Glutamatergic neuron (in vitro differentiated cells): ENCODE measurements at regions not wholly inside any gene's neighbourhood (a gene's known extent, or its start where the extent isn't known, plus 50 kb on each side); places are given as distances from the start of the nearest gene placed in this dataset.
A peak's percentile ranks its signal among the peaks of the same experiment; 100 is the strongest.

Experiments
- DNase-seq: peaks from one replicate; pipeline ENCODE4 v3.0.0; 2022
- H3K27ac Mint-ChIP-seq: one replicate; pipeline ENCODE4 v1.8.0; 2020; ENCODE audit warnings: mild to moderate bottlenecking, mixed read lengths, inconsistent platforms; ENCODE audit not compliant: unreplicated experiment
- H3K27me3 Mint-ChIP-seq: one replicate; pipeline ENCODE4 v1.8.0; 2020; ENCODE audit warnings: mild to moderate bottlenecking, moderate library complexity, mixed read lengths, inconsistent platforms; ENCODE audit not compliant: unreplicated experiment
- H3K36me3 Mint-ChIP-seq: one replicate; pipeline ENCODE4 v1.8.0; 2020; ENCODE audit warnings: mild to moderate bottlenecking, mixed read lengths, inconsistent platforms; ENCODE audit not compliant: unreplicated experiment
- H3K4me1 Mint-ChIP-seq: one replicate; pipeline ENCODE4 v1.8.0; 2020; ENCODE audit warnings: mild to moderate bottlenecking, low read depth, mixed read lengths, inconsistent platforms; ENCODE audit not compliant: unreplicated experiment
- H3K4me3 Mint-ChIP-seq: one replicate; pipeline ENCODE4 v1.8.0; 2020; ENCODE audit warnings: mild to moderate bottlenecking, mixed read lengths, inconsistent platforms; ENCODE audit not compliant: unreplicated experiment
- H3K9me3 Mint-ChIP-seq: one replicate; pipeline ENCODE4 v1.8.0; 2020; ENCODE audit warnings: mild to moderate bottlenecking, moderate library complexity, mixed read lengths, inconsistent platforms; ENCODE audit not compliant: unreplicated experiment
- TF ChIP-seq, protein P1 (sequence below): fragments of 200-600 bp; sonication (generic); IDR thresholded peaks from one replicate; pipeline ENCODE4 v1.5.0; 2021; ENCODE audit not compliant: partially characterized antibody, unreplicated experiment

DNA sequence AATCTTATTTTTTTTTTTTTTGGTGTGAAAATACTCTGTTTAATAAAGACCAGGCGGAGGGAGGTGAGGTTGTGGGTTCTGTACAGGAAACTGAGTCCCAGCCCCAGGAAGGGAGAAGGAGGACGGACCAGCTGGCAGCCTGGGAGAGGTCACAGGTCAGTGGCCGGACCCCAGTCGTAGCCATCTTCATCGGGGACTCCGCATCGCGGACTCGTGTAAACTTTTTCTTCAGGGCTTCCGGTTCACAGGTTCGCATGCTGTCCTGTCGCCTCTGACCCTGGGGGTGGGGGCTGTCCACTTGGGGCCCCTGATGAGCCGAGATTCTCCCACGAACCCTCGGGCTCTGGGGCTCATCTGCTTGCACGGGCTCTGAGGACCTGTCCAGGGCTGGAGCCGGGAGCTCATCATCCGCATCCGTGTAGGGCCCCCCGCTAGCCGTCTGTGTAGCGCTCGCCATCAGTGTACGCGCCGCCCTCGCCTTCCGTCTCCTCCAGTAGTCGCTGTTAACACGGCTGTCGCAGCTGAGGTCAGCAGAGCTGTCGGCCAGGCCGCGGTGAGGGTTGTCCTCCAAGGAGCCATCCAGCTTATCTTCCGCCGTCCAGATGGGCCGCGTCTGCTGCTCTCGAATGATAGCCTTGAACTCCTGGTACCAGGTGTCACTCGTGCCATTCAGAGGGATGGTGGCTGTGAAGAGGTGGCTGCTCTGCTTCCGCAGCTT, 975.7 kb upstream of the PRMT6 start:
- TF ChIP-seq, protein P1, sequence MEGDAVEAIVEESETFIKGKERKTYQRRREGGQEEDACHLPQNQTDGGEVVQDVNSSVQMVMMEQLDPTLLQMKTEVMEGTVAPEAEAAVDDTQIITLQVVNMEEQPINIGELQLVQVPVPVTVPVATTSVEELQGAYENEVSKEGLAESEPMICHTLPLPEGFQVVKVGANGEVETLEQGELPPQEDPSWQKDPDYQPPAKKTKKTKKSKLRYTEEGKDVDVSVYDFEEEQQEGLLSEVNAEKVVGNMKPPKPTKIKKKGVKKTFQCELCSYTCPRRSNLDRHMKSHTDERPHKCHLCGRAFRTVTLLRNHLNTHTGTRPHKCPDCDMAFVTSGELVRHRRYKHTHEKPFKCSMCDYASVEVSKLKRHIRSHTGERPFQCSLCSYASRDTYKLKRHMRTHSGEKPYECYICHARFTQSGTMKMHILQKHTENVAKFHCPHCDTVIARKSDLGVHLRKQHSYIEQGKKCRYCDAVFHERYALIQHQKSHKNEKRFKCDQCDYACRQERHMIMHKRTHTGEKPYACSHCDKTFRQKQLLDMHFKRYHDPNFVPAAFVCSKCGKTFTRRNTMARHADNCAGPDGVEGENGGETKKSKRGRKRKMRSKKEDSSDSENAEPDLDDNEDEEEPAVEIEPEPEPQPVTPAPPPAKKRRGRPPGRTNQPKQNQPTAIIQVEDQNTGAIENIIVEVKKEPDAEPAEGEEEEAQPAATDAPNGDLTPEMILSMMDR, result no peak
- Mint-ChIP-seq H3K36me3 (no peaks in the 10 kb centered on the region), H3K4me3 (no peak overlapping the region), H3K4me1 (no peaks in the 10 kb centered on the region), H3K9me3 (no peaks in the 10 kb centered on the region), H3K27me3 (no peaks in the 10 kb centered on the region), H3K27ac (no peak overlapping the region)
- peak; percentile 15 for DNase-seq

- H3K9me3 Mint-ChIP-seq, result peaks cover 2% of the 10 kb centered on the region
- peaks cover 6% of the 10 kb centered on the region for H3K4me1 Mint-ChIP-seq
- no peaks in the 10 kb centered on the region for H3K36me3 Mint-ChIP-seq
- H3K4me3 Mint-ChIP-seq, result no peak overlapping the region
- TF ChIP-seq, protein P1, result no peak
- DNase-seq, result no peak
- no peak overlapping the region for H3K27ac Mint-ChIP-seq
- no peaks in the 10 kb centered on the region for H3K27me3 Mint-ChIP-seq
Measured at GRCh38 chr1:106111044-106111443, 945.4 kb upstream of the PRMT6 start.

- Mint-ChIP-seq H3K4me1 (peaks cover 6% of the 10 kb centered on the region), H3K4me3 (no peak overlapping the region), H3K27me3 (no peaks in the 10 kb centered on the region), H3K9me3 (peaks cover 2% of the 10 kb centered on the region), H3K36me3 (no peaks in the 10 kb centered on the region), H3K27ac (peak overlapping the region; percentile 33)
- TF ChIP-seq, protein P1, result no peak
- DNase-seq, result no peak
Measured at GRCh38 chr1:106113851-106114250, 942.6 kb upstream of the PRMT6 start.

GRCh38 chr1:106120789-106121188, 935.7 kb upstream of the PRMT6 start:
- Mint-ChIP-seq H3K4me1 (no peaks in the 10 kb centered on the region), H3K27me3 (no peaks in the 10 kb centered on the region), H3K9me3 (no peaks in the 10 kb centered on the region), H3K36me3 (no peaks in the 10 kb centered on the region), H3K4me3 (no peak overlapping the region), H3K27ac (no peak overlapping the region)
- no peak for DNase-seq
- TF ChIP-seq, protein P1, result no peak

DNA sequence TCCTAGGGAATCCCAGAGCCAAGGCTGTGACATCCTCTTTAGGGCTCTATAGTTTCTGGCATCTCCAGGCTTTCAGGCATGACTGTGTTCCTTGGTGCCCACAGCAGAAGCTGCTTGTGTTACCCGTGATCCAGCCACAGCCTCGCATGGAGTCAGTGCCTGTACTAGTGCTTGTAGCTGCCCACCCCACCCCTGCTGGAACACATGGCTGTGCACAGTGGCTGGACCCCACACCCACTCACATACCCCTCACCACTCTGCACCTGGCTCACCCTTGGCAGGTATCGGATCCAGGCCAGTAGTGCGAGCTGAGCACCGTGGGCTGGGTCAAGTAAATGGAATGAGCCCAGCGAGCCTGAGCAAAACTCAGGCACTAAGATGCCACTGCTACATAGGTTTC, 934.7 kb upstream of the PRMT6 start:
- no peaks in the 10 kb centered on the region for H3K36me3 Mint-ChIP-seq
- no peak overlapping the region for H3K4me3 Mint-ChIP-seq
- H3K27me3 Mint-ChIP-seq, result no peaks in the 10 kb centered on the region
- no peaks in the 10 kb centered on the region for H3K4me1 Mint-ChIP-seq
- no peak overlapping the region for H3K27ac Mint-ChIP-seq
- no peak for DNase-seq
- no peaks in the 10 kb centered on the region for H3K9me3 Mint-ChIP-seq
- TF ChIP-seq, protein P1, result no peak
